H1 (cell line): ENCODE measurements at regions not wholly inside any gene's neighbourhood (a gene's known extent, or its start where the extent isn't known, plus 50 kb on each side); places are given as distances from the start of the nearest gene placed in this dataset.
A peak's percentile ranks its signal among the peaks of the same experiment; 100 is the strongest.

ENCODE experiments used
- CTCF ChIA-PET: fragments of 300-600 bp; sonication (Branson Sonifier 250); formaldehyde crosslinking; loops from one replicate; lab custom pipeline; 2021; ENCODE audit not compliant: partially characterized antibody; lab: Charles Lee
- POLR2A ChIA-PET: fragments of 300-600 bp; sonication (Branson Sonifier 250); formaldehyde crosslinking; loops from one replicate; lab custom pipeline; 2021; ENCODE audit warnings: inconsistent platforms; ENCODE audit not compliant: partially characterized antibody; lab: Charles Lee
- DNase-seq, 2 experiments: peaks; one replicate each; pipeline versions ENCODE4 v3.0.0 to v3.0.0-alpha.2; 2010 to 2022; ENCODE audit warnings: low spot score in 2 of 2, low read depth in 1 of 2, mixed read lengths in 1 of 2
- FAIRE-seq: peaks from 2 replicates; lab custom pipeline; 2011; peaks lifted over from hg19 to GRCh38; lab: Jason Lieb, UNC
- H2AFZ ChIP-seq: 2 replicates; pipeline ENCODE4 v1.8.1; 2012; ENCODE audit warnings: low read length, inconsistent platforms
- H2AK5ac ChIP-seq: 2 replicates; pipeline ENCODE4 v1.6.1; 2013; ENCODE audit warnings: low read depth, low read length
- H2BK120ac ChIP-seq: replicated peaks from 2 replicates; pipeline ENCODE3; 2013; ENCODE audit warnings: low read depth, low read length, inconsistent platforms
- H2BK12ac ChIP-seq: 2 replicates; pipeline ENCODE4 v1.6.1; 2013; ENCODE audit warnings: low read depth, low read length
- H2BK15ac ChIP-seq: 2 replicates; pipeline ENCODE4 v1.6.1; 2013; ENCODE audit warnings: low read length
- H2BK20ac ChIP-seq: 2 replicates; pipeline ENCODE4 v1.6.1; 2013; ENCODE audit warnings: low read length
- H2BK5ac ChIP-seq: 2 replicates; pipeline ENCODE4 v1.6.1; 2013; ENCODE audit warnings: low read depth, low read length
- H3K14ac ChIP-seq: 2 replicates; pipeline ENCODE4 v1.6.1; 2013; ENCODE audit warnings: inconsistent platforms; ENCODE audit not compliant: insufficient read length
- H3K18ac ChIP-seq: 2 replicates; pipeline ENCODE4 v1.6.1; 2013; ENCODE audit warnings: low read length; ENCODE audit errors: extremely low read depth
- H3K23ac ChIP-seq: 2 replicates; pipeline ENCODE4 v1.6.1; 2013; ENCODE audit warnings: inconsistent platforms; ENCODE audit not compliant: insufficient read length
- H3K23me2 ChIP-seq: 2 replicates; pipeline ENCODE4 v1.6.1; 2013; ENCODE audit warnings: low read depth, low read length
- H3K27ac ChIP-seq: 2 replicates; pipeline ENCODE4 v1.6.1; 2011; ENCODE audit warnings: low read depth, low read length, inconsistent platforms
- H3K27me3 ChIP-seq, 4 experiments: replicated peaks in 1 of 4; 1 replicate in 1 of 4; 2 replicates in 3 of 4; pipeline versions ENCODE4 v1.6.1 to v1.8.1; 2011 to 2013; ENCODE audit warnings: low read length in 3 of 4, mild to moderate bottlenecking in 3 of 4, inconsistent platforms in 2 of 4, mixed read lengths in 2 of 4, moderate library complexity in 1 of 4; ENCODE audit not compliant: control insufficient read depth in 3 of 4, insufficient read depth in 3 of 4; ENCODE audit errors: extremely low read depth in 1 of 4
- H3K36me3 ChIP-seq, 4 experiments: 2 replicates each; pipeline versions ENCODE4 v1.6.1 to v1.8.1; 2011 to 2013; ENCODE audit warnings: mild to moderate bottlenecking in 4 of 4, low read length in 3 of 4, moderate library complexity in 2 of 4, control low read depth in 1 of 4, inconsistent platforms in 1 of 4; ENCODE audit not compliant: insufficient read depth in 4 of 4, control insufficient read depth in 2 of 4
- H3K4ac ChIP-seq: replicated peaks from 2 replicates; pipeline ENCODE3; 2013; ENCODE audit warnings: low read length, low read depth, mixed read lengths, inconsistent platforms; ENCODE audit not compliant: insufficient read length
- H3K4me1 ChIP-seq, 4 experiments: replicated peaks in 1 of 4; 1 replicate in 1 of 4; 2 replicates in 3 of 4; pipeline versions ENCODE4 v1.6.1 to v1.8.1; 2011 to 2013; ENCODE audit warnings: low read length in 3 of 4, inconsistent platforms in 2 of 4, mixed read lengths in 1 of 4; ENCODE audit not compliant: insufficient read depth in 4 of 4, control insufficient read depth in 3 of 4
- H3K4me2 ChIP-seq, 2 experiments: 2 replicates each; pipeline versions ENCODE4 v1.6.1 to v1.8.1; 2011 to 2013; ENCODE audit warnings: low read depth in 2 of 2, low read length in 2 of 2, control low read depth in 1 of 2, inconsistent platforms in 1 of 2, mild to moderate bottlenecking in 1 of 2; ENCODE audit not compliant: insufficient read depth in 1 of 2
- H3K4me3 ChIP-seq, 4 experiments: fragments of 200-600, 300-600 bp in 1 of 4; sonication (generic), shearing (Covaris generic), sonication (Bioruptor Twin) in 1 of 4; 2 replicates each; pipeline versions ENCODE4 v1.5.1 to v1.8.1; 2011 to 2016; ENCODE audit warnings: low read length in 4 of 4, low read depth in 3 of 4, control low read depth in 2 of 4, inconsistent platforms in 2 of 4, mild to moderate bottlenecking in 2 of 4, mixed read lengths in 1 of 4, moderate library complexity in 1 of 4; ENCODE audit not compliant: insufficient read depth in 2 of 4; ENCODE audit errors: extremely low read depth in 1 of 4
- H3K56ac ChIP-seq: replicated peaks from 2 replicates; pipeline ENCODE3; 2013; ENCODE audit warnings: low read depth, mild to moderate bottlenecking, mixed read lengths, low read length, inconsistent platforms; ENCODE audit not compliant: insufficient read length
- H3K79me1 ChIP-seq: 2 replicates; pipeline ENCODE4 v1.6.1; 2013; ENCODE audit warnings: low read depth, low read length, control low read depth
- H3K79me2 ChIP-seq, 2 experiments: 2 replicates each; pipeline versions ENCODE4 v1.6.1 to v1.8.1; 2012 to 2013; ENCODE audit warnings: low read length in 2 of 2, mild to moderate bottlenecking in 2 of 2, inconsistent platforms in 1 of 2; ENCODE audit not compliant: insufficient read depth in 2 of 2, control insufficient read depth in 1 of 2
- H3K9ac ChIP-seq, 4 experiments: replicated peaks in 1 of 4; 1 replicate in 1 of 4; 2 replicates in 3 of 4; pipeline versions ENCODE4 v1.6.1 to v1.8.1; 2011 to 2013; ENCODE audit warnings: low read depth in 3 of 4, low read length in 3 of 4, control low read depth in 2 of 4, mild to moderate bottlenecking in 2 of 4, moderate library complexity in 2 of 4, inconsistent platforms in 1 of 4; ENCODE audit errors: extremely low read depth in 1 of 4
- H3K9me3 ChIP-seq, 2 experiments: 2 replicates each; pipeline versions ENCODE4 v1.6.1 to v1.8.1; 2012 to 2013; ENCODE audit warnings: mild to moderate bottlenecking in 2 of 2, moderate library complexity in 2 of 2, control low read depth in 1 of 2, inconsistent platforms in 1 of 2, low read depth in 1 of 2, low read length in 1 of 2, mixed read lengths in 1 of 2; ENCODE audit not compliant: insufficient read depth in 2 of 2
- H4K20me1 ChIP-seq, 2 experiments: replicated peaks in 1 of 2; 2 replicates each; pipeline versions ENCODE3 to v1.8.1; 2011 to 2013; ENCODE audit warnings: inconsistent platforms in 2 of 2, low read length in 2 of 2, mild to moderate bottlenecking in 1 of 2; ENCODE audit not compliant: insufficient read depth in 2 of 2, control insufficient read depth in 1 of 2
- H4K5ac ChIP-seq: 2 replicates; pipeline ENCODE4 v1.6.1; 2013; ENCODE audit warnings: low read length, low read depth, mixed read lengths, inconsistent platforms; ENCODE audit not compliant: insufficient read length
- H4K8ac ChIP-seq: 2 replicates; pipeline ENCODE4 v1.8.0; 2013; ENCODE audit warnings: mild to moderate bottlenecking, moderate library complexity, low read length, inconsistent platforms; ENCODE audit not compliant: insufficient read depth; ENCODE audit errors: extremely low read depth
- H4K91ac ChIP-seq: replicated peaks from 2 replicates; pipeline ENCODE3; 2013; ENCODE audit warnings: low read length, mixed read lengths, inconsistent platforms; ENCODE audit not compliant: insufficient read length
- EGR1 ChIP-seq: IDR thresholded peaks from 2 replicates; pipeline ENCODE4 v1.6.1; 2011; ENCODE audit warnings: low read depth, low read length, borderline replicate concordance
- NRF1 ChIP-seq: IDR thresholded peaks from 2 replicates; pipeline ENCODE4 v1.6.1; 2011; ENCODE audit warnings: mild to moderate bottlenecking, low read depth, low read length, improper control_type of control experiment
- POLR2AphosphoS5 ChIP-seq: IDR thresholded peaks from 2 replicates; pipeline ENCODE4 v1.6.1; 2011; ENCODE audit warnings: low read depth, low read length
- RAD21 ChIP-seq, 2 experiments: IDR thresholded peaks in 1 of 2; conservative IDR thresholded peaks in 1 of 2; 2 replicates each; pipeline ENCODE4 v1.6.1; 2011; ENCODE audit warnings: low read depth in 2 of 2, low read length in 2 of 2, improper control_type of control experiment in 1 of 2, inconsistent platforms in 1 of 2, mild to moderate bottlenecking in 1 of 2, moderate library complexity in 1 of 2
- RBBP5 ChIP-seq: IDR thresholded peaks from 2 replicates; pipeline ENCODE4 v1.7.1; 2012; ENCODE audit warnings: low read depth, mild to moderate bottlenecking, inconsistent platforms, low read length, moderate library complexity, borderline replicate concordance
- SIRT6 ChIP-seq: IDR thresholded peaks from one replicate; pipeline ENCODE4 v1.7.1; 2012; ENCODE audit warnings: low read length, inconsistent platforms
- TAF1 ChIP-seq: IDR thresholded peaks from 2 replicates; pipeline ENCODE4 v1.6.1; 2011; ENCODE audit warnings: mild to moderate bottlenecking, low read depth, low read length
- whole genome bisulfite sequencing, 2 experiments: shearing (Covaris generic) in 1 of 2; methylation state at CpG; one replicate each; pipeline versions ENCODE4 v1.1.6 to v1.1.7; 2013 to 2015; ENCODE audit warnings: low lambda C conversion rate in 2 of 2, mixed read lengths in 2 of 2, inconsistent platforms in 1 of 2, low coverage in 1 of 2, missing lambda C conversion rate in 1 of 2; ENCODE audit not compliant: insufficient replicate concordance in 2 of 2, insufficient coverage in 1 of 2, insufficient read length in 1 of 2; ENCODE audit errors: extremely low coverage in 1 of 2, missing lambda C conversion rate in 1 of 2; 5-methylcytosine and 5-hydroxymethylcytosine counted together
- TF ChIP-seq, protein P1 (sequence below): IDR thresholded peaks from 2 replicates; pipeline ENCODE4 v1.6.1; 2012; ENCODE audit warnings: inconsistent platforms

DNA sequence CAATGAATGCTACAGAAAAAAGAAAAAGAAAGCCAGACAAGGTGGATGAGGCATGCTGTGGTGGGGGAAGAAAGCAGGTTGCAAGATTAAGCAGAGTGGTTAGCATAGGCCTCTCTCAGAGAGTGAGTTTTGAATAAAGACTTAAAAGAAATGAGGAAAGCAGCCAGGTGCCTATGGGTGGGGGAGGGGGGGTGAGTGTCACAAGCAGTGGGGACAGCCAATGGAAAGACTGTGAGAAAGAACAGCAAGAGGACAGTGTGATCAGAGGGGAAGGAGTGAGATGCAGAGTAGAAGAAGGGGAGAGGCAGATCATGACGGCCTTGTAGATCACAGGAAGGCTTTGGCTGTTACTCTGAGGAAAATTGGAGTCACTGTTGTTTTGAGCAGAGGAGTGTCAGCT, 162.5 kb downstream of the SOX3 start:
- peak; percentile 76 for FAIRE-seq
- DNase-seq, result no peak

More for the DNA sequence above, 162.5 kb downstream of the SOX3 start:
- no peak for TF ChIP-seq RBBP5
- no peak for TF ChIP-seq RAD21 (IDR thresholded peaks at IDR 0.05 in 1 of 2, conservative IDR thresholded peaks at IDR 0.05 in 1 of 2; ENCODE audit: low read depth in 2 of 2, low read length in 2 of 2)
- TF ChIP-seq NRF1, result no peak
- TF ChIP-seq POLR2AphosphoS5, result no peak
- TF ChIP-seq, protein P1, sequence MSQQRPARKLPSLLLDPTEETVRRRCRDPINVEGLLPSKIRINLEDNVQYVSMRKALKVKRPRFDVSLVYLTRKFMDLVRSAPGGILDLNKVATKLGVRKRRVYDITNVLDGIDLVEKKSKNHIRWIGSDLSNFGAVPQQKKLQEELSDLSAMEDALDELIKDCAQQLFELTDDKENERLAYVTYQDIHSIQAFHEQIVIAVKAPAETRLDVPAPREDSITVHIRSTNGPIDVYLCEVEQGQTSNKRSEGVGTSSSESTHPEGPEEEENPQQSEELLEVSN, result no peak
- TF ChIP-seq TAF1, result no peak
- no peak for TF ChIP-seq EGR1
- no peak for TF ChIP-seq SIRT6
- H2AK5ac ChIP-seq, result no peak overlapping the region
- no peak overlapping the region for H3K56ac ChIP-seq
- H4K5ac ChIP-seq, result no peak overlapping the region
- no peak overlapping the region for H4K91ac ChIP-seq
- no peak overlapping the region for H3K27ac ChIP-seq
- no peak overlapping the region for H3K9ac ChIP-seq
- H3K36me3 ChIP-seq, result no peaks in the 10 kb centered on the region
- no peak overlapping the region for H3K14ac ChIP-seq
- no peak overlapping the region for H2BK20ac ChIP-seq
- no peaks in the 10 kb centered on the region for H3K79me2 ChIP-seq
- WGBS, 2 experiments, result no CpG with 5 or more reads among the region's 1 CpG
- no peak overlapping the region for H2BK5ac ChIP-seq
- no peaks in the 10 kb centered on the region for H3K23me2 ChIP-seq
- no peak overlapping the region for H2BK12ac ChIP-seq
- H3K4ac ChIP-seq, result no peak overlapping the region
- H2BK15ac ChIP-seq, result no peak overlapping the region
- ChIA-PET POLR2A (no interaction called here), CTCF (no interaction called here)
- no peak overlapping the region for H3K4me2 ChIP-seq
- H3K79me1 ChIP-seq, result no peaks in the 10 kb centered on the region
- no peak overlapping the region for H3K23ac ChIP-seq
- H2AFZ ChIP-seq, result no peak overlapping the region
- H4K8ac ChIP-seq, result no peak overlapping the region
- peaks cover 0 to 10% (median 3%) of the 10 kb centered on the region in 4 experiments; a peak in 3 of 7 replicates for H3K4me1 ChIP-seq
- H3K18ac ChIP-seq, result no peak overlapping the region
- H3K27me3 ChIP-seq, result no peaks in the 10 kb centered on the region
- H4K20me1 ChIP-seq, result no peaks in the 10 kb centered on the region
- no peak overlapping the region for H3K4me3 ChIP-seq
- H2BK120ac ChIP-seq, result no peak overlapping the region
- H3K9me3 ChIP-seq, result no peaks in the 10 kb centered on the region
